COR-L47 (cell line): ENCODE measurements at regions not wholly inside any gene's neighbourhood (a gene's known extent, or its start where the extent isn't known, plus 50 kb on each side); places are given as distances from the start of the nearest gene placed in this dataset.
"Not testable (repeated sequence)": the region's sequence is repeated elsewhere in the genome, so short reads cannot be mapped to it uniquely, and the experiment has no call there.

Experiments
- DNase-seq: peaks from one replicate; lab custom pipeline; 2025; lab: John Stamatoyannopoulos, UW

DNA sequence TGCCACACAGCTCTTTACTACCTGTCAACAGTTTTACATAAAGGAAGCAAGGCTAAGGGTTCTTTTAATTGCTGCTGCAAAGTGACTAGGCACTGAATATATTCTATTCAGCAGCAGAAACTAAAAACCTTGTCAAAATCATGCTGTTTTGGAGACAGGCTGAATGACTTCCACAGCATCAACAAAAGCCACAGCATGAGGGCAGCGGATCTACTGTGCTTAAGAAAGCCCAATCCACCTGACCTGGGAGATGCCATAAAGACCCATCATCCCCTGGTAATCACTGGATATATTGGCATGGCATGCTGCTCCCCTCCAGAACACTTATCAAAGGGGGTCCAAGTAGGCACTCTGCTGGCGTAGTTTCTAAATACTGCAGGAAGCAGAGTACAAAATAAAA, 715.1 kb upstream of the SLC8A1 start:
- DNase-seq: no peak

DNA sequence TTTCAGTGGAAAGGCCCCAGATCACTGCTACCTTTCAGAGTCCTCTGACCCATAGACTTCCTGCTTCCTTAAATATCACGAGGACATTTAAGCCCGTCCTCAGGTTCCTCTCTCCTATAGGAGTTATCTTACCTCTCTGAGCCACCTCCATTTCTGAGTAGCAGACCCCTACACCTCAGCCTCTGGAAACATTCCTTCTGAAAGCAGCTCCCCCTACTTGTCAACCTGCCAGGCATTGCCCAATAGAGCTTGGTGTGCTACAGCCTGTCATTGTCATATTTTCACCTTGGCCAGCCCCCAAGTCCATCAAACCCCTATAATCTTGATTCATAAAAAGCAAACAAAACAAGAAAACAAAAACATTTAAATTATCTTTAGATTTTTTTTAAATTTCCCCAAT, 717.9 kb upstream of the SLC8A1 start:
- DNase-seq: no peak

DNA sequence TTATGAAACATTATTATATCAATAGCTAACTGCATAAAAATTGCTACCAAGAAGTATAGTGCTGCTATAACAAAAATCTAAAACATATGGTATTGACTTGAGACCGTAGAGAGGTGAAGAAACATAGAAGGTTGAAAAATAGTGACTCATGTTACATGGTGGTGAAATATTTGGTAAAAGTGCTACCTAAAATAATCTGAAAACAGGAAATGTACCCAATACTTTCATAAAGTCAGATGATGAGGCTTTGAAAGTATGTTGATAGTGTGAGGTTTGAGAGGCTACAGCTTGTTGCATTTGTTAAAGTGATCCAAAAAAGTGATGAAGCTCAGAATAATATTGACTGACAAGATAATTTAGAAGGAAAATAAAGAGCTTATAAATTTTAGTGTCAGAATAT, 718.7 kb upstream of the SLC8A1 start:
- no peak for DNase-seq

DNA sequence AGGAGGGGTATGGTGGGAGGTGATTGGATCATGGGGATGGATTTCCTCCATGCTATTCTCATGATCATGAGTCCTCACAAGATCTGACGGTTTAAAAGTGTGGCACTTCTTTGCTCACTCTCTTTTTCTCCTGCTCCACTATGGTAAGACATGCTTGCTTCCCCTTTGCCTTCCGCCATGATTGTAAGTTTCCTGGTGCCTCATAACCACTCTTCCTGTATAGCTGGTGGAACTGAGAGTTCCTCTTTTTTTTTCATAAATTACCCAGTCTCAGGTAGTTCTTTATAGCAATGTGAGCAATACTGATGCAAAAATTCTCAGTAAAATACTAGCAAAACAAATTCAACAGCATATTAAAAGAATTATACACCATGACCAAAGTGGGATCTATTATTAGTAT, 728.5 kb upstream of the SLC8A1 start:
- no peak for DNase-seq

DNA sequence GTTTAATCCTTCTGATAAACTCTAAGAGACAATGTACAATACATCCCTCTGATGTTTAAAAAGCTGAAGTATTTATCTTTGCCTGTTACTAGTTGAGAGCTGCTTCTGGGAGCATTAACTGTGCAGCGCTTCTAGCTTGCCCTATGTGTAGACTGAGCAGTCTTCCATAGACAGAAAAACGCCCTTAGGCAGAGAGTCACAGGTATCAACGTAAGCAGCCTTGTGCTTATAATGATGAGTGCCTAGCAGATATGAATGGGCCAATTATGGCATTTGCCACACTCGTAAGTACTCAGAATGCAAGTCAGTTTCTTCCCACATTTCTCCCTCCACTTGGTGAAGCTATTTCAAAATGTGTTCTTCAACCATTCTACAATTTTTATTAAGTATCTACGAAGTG, 731.1 kb upstream of the SLC8A1 start:
- DNase-seq: no peak

DNA sequence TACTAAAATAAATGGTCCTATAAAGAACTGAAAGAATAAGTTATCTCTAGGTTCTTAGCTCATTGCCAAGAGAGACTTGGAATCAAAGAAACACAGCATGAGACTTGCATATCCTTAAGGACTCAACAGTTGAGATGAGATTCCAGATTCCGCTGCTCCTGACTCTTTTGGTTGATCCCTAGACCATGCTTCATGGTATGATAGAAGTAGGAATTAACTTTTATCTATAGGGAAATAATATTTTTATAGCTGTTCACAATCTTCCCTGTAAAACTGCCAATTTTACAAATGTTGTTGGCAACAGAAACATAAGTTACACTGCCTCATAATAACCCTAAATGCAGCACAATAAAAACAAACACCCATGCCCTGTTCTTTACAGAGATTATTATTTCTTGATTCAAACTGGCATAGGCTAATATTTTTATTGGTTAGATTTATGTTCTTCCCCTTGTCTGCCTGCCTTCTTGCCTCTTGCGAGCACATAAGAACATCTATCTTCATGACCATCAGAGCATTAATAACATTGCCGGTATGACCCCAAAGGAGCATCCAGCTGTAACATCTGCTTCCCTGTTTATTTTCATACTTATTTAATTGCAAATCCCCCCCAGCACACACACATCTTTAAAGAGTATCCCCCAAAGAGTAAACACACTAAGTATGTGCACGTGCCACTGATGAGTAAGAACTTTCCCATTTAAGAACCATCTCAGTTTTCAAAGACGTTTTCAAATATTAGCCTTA, 735.7 kb upstream of the SLC8A1 start:
- no peak for DNase-seq

DNA sequence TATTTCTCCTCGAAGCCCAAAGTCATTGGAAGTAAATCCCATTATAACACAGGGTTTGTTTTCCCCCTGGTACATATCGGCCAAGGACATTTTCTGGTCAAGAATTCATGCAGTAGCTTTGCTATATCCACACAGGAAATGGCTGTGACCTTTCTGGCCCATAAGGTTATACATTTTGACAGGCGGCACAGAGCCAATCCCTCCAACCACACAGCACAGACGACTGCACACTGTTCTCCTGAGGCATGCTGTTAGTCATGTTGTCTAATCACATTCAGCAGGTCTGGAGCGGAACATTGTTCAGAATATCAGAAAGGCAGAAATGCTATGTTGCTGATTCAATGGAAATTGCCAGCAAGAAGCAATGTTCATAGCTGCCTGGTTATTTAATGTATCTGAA, 742.3 kb upstream of the SLC8A1 start:
- DNase-seq: no peak

DNA sequence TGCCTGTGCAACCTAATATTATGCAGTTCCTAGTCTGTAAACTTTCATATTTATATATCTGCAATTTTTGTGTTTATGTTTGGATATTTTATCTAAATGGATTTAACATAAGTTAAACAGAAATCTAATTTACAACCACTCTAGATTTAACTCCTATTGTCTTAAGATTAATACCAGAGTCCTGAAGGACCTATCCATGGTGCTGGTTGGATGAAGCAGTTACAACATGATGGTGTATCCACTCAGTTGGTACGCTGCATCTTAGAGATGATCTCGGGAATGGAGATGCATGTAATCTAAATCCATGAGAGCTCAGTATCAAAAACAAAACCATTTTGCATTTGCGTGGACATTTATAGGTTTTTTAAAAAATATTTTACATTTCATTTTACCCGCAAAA, 745.9 kb upstream of the SLC8A1 start:
- no peak for DNase-seq

DNA sequence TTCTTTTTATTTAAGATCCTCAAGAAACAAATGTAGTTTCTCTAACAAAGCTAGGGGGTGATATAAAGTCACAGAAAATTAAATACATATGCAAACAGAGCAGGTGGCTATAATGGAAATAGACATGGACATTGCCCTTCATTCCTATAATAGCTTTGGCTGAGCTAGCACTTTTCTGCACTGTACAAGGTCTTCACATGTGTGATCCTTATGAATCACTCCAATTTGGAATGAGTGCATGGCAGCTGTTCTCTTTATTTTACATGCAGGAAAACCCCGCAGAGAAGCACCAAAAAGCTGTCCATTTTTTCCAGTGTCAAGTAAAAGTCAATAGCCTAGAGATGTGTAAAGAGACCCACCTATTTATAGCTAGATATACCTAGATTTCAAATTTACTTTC, 747.4 kb upstream of the SLC8A1 start:
- no peak for DNase-seq

DNA sequence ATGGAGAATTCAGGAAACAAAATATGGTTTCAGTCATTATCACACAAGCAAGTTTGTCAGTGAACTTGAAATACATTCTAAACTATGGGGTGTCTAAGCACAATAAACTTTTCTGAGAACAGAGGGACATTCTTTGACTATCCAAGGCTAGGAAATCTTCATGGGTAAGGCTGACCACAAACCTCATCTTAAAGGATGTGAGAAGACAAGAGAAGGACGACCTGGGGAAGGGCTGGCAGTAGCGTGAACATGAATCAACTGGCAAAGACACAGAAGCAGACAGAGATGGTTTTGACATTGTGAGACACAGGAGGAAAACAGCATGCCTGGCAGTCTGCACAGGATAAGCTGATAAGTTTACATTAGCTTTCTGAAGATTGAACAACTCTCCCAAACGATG, 752.4 kb upstream of the SLC8A1 start:
- no peak for DNase-seq

DNA sequence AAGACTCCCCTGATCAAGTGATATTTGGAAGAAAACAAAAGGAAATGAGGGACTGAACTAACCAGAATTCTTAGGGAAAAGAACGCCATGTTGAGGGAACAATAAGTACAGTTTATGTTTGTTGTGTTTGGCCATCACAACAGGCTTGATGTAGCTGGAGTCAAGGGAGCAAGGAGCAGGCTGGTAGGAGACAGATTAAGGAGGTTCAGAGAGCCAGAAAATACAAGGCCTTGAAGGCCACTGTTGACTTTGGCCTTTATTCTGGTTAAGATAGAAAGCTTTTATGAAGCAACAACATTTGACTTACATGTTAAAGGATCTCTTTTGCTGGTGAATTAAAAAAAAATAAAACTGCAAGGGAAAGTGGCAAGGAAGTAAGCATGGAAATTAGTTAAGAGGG, 754.1 kb upstream of the SLC8A1 start:
- no peak for DNase-seq

DNA sequence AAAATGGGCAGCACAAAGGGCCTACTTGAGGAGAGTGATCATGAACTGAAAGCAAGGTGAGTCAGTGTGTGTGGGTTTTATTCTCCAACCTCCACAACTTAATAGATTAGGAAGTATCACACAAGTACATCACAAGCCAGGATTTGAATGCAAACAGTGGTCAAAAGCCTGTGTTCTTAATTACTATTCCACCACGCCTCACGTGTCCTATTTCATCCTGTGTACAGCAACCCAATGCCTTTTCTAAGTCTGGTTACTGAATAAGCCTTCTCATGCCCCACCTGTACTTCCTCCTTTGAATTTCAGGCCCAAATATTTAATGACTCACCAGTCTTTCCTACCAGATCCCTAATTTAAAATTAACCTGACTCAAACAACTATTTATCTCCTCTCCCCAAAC, 755.7 kb upstream of the SLC8A1 start:
- no peak for DNase-seq

DNA sequence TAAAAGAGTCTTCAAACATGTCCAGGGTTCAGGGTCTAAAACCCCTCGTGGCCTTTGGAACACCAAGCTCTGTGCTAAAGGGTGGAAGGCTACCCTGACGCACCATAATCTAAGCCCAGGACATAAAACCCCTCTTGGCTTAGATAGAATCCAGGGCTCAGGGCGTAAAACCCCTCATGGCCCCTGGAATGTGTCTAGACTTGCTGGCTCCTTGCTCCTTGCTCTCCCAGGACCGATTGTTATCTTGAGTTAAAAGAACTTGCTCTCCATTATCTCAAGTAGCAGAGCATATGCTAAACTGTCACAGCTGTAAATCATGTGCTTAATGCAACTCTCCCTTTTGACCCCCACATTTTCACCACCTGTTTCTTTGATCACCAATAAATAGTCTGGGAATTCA, 758.1 kb upstream of the SLC8A1 start:
- DNase-seq: not testable (repeated sequence)

DNA sequence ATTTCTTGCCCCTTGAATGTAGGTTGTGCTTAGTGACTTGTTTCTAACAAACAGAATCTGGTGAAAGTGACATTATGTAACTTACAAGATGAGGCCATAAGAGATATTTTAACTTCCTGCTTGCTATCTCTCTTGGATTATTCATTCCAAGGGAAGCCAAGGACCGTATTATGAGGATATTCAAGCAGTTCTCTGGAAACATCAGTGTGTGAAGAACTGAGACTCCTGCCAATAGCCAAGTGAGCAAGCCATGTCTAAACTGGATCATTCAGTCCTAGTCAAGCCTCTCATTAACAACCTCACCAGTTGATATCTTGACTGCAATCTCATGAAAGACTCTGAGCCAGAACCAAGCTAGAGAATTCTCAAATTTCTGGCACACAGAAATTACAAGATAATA, 765.1 kb upstream of the SLC8A1 start:
- DNase-seq: no peak

DNA sequence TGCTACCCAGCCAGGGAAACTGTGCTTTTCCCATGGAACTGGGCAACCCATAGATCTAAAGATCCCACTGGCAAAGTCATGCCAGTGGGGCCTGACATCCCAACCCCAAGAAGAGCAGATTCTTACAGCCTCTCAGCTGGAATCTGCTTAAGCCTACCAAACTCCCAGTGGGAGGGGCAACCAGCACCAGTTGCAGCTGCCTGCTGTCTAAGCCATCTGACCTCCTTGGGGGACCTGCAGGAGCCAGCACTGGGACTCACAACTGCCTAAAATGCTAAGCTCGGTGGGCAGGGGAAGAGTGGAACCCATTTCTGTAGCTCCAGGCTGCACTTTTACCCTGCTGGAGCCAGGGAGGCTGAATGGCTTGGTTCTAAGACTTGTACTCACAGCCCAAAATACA, 770.7 kb upstream of the SLC8A1 start:
- DNase-seq: no peak

DNA sequence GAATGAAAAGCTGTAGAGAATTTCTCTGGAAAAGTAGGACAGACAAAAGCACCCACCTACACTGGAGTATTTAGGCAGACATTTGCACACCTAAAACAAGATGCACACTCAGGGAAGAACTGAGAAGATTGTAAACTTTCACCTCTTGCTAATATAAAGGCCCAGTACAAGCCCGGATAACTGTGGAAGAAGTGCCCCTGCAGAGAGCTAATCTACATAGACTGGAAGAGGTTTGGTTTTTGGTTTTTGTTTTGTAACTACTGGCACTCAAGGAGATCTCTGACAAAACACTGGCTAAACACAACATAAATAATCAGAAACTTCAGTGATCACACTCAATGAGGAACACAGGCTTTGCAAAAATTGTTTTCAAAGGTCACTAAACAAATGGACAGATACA, 782.2 kb upstream of the SLC8A1 start:
- no peak for DNase-seq

DNA sequence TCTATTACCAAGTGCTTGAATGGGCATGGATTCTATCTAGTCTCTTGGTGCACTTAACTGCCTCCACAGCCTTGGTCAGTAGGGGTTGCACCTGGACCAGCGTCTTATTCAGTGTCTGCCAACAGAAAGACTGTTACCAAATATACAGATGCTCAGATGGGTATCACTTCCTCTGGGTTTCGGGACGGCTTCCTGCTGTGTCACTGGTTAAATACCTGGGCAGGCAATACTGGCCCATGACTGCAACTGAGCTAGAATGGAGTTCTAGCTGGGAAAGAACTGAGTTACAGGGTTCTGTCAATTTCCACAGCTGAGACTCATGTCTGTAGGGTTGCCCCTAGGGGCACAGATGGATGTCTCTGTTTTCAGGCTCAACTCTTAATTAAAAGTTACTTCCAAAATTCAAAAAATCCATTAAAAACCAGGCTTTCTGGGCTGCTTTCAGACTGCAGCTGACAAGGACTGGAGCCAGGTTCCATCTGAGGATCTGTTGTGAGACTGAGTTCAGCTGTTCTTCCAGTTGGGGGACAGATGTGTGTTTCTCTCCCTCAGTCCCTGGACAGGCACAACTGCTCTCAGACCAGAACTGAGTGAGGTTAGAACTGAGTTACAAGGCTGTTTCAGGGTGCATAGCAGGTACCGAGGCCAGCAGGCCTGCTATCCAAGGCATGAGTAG, 789.6 kb upstream of the SLC8A1 start:
- no peak for DNase-seq

DNA sequence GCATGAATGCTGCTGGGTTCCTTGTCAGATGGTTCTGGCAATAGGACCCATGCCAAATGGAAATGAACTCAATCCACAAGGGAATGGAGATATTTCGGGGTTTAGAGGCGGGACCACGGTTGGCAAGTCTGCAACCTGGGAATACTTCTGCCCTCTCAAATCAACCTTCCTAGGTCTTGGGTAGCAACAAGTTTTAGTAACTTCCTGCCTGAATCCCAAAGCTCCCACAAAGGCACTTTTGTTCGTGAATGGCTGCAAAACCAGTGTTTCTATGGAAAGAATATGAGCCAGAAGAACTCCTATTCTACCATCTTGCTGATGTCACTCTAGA, 790.1 kb upstream of the SLC8A1 start:
- DNase-seq: no peak

DNA sequence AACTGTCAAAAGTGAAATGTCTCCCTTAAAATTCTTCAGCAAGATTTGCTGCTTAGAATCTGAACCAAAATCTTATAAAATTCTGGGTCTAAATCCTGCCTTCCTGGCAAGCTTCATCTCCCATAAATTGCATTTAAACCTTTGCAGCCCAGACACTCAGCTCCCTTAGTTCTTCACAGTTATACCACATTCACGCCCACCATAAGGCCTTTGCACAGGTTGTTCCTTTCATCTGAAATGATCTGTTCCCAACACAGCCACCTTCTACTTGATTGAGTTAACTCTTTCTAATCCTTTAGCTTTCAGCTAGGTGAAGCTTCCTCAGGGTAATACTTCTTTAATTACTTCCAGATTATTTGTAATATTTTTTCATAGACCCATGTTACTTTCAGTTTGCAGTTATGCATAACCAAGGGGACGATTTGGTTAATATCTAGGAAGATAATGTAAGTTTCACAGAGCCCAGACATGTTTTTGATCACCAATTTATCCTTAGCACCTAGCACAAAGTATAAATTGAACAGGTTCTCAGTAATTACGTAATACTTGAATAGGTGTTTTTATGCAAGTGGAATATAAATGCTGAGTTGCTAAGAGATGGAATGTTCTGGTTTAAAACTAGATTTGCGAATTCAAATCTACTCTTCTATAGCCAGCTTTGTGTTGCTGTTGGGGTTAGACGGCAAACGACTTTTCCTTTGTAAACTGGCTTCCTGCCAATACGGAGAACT, 779.7 kb upstream of the PKDCC start:
- no peak for DNase-seq

DNA sequence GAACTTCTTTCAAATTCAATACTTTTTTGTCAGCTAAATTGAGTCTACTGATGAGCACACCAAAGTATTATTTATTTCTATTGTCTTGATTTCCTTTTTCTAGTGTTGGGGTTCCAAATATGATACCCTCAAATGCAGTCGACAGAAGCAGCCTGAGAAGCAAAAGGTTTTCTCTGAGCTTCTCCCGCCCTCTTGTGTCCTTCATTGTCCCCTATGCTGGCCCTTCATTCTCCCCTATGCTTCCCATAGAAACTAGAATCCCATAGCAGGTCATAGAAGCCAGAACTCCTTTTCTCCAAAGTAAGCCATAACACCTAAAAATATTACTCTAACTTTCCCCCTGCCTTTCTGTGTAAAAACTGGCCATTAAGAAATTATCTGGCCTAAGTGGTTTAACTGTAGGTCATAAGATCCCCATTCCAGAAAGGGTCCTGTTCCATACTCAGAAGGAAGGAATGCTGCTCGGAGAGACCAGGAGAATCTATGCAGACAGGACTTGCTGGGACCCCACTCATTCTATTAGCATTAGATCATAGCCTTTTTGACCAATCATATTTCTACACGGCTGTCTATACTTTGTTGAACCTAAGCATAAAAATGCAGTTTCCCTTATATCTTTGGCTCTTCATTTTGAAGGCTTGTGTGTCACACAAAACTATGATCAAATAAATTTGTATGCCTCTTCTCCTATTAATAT, 764.6 kb upstream of the PKDCC start:
- no peak for DNase-seq

DNA sequence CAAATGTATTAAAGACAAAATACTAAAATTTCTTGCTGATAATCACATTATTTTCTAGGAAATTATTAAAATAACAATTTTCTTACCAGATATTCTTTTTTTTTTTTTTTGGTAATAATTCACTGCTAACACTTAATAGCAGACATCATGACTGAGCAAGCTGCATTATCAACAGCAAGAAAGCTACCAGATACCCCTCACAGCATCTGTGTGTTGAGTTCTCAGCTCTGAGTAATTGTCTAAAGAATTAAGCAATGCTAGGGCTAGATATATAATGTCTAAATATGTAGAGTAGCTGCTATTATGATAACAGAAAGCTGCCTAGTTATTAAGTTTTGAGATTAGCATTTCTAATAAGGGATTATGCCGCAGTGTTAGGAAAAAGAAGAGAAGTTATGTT, 754.3 kb upstream of the PKDCC start:
- DNase-seq: no peak

DNA sequence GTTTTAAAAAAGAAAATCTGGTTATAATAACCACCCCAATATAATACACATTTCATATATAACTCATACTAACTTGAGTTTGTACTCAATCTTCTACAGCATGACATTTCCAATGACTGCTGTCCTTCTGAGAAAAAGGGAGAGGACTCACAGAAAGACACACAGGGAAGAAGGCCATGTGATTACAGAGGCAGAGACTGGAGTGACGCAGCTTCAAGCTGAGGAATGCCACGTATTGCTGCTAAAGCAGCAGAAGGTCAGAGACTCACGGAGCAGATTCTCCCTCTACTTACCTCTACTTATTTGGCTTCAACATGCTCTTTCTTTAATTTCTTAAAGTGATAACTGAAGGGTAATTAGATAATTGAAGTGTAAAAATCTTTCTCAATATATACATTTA, 753.5 kb upstream of the PKDCC start:
- DNase-seq: no peak

DNA sequence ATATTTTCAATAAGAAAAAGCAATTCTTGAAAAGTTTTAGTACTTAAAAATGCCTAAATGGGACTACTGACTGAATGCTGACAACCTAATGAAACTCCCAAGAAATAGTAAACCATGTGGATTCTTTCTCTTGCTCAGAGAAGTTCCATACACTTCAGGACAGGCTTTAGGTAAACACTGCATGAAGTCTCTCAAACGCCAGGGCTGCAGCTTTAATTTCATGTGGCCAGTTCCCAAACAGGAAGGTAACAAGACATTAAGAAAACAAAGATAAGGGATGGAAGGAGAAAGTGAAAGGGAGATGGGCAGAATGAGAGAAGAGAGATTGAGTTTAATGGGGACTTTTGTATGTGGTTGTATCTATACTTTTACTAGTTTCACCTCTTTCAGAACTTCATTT, 734.7 kb upstream of the PKDCC start:
- no peak for DNase-seq
